ENCODE measurements at regions not wholly inside any gene's neighbourhood (a gene's known extent, or its start where the extent isn't known, plus 50 kb on each side); places are given as distances from the start of the nearest gene placed in this dataset.

- TF ChIP-seq, protein P1, sequence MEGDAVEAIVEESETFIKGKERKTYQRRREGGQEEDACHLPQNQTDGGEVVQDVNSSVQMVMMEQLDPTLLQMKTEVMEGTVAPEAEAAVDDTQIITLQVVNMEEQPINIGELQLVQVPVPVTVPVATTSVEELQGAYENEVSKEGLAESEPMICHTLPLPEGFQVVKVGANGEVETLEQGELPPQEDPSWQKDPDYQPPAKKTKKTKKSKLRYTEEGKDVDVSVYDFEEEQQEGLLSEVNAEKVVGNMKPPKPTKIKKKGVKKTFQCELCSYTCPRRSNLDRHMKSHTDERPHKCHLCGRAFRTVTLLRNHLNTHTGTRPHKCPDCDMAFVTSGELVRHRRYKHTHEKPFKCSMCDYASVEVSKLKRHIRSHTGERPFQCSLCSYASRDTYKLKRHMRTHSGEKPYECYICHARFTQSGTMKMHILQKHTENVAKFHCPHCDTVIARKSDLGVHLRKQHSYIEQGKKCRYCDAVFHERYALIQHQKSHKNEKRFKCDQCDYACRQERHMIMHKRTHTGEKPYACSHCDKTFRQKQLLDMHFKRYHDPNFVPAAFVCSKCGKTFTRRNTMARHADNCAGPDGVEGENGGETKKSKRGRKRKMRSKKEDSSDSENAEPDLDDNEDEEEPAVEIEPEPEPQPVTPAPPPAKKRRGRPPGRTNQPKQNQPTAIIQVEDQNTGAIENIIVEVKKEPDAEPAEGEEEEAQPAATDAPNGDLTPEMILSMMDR (IDR thresholded peaks at IDR 0.05): no peak
- no peak for TF ChIP-seq POLR2A (IDR thresholded peaks at IDR 0.05)
Observed at GRCh38 chr7:25789701-25790640, 362.0 kb upstream of the NFE2L3 start.
